ENCODE measurements at regions not wholly inside any gene's neighbourhood (a gene's known extent, or its start where the extent isn't known, plus 50 kb on each side); places are given as distances from the start of the nearest gene placed in this dataset.

GRCh38 chr20:39103732-39104131 is 141.6 kb downstream of the DHX35 start:
- no peak for DNase-seq (ENCODE audit: low read depth)

- DNase-seq (ENCODE audit: low read depth), result no peak
Observed at GRCh38 chr20:39103305-39103704, 141.2 kb downstream of the DHX35 start.

- DNase-seq (ENCODE audit: low read depth), result no peak
Observed at GRCh38 chr20:39101895-39102294, 139.8 kb downstream of the DHX35 start.

GRCh38 chr20:39100691-39101090 is 138.5 kb downstream of the DHX35 start:
- DNase-seq (ENCODE audit: low read depth), result no peak

GRCh38 chr20:39097889-39098288 is 135.7 kb downstream of the DHX35 start:
- DNase-seq (ENCODE audit: low read depth), result no peak

GRCh38 chr20:39095870-39096269 is 133.7 kb downstream of the DHX35 start:
- no peak for DNase-seq (ENCODE audit: low read depth)

- DNase-seq (ENCODE audit: low read depth), result no peak
Observed at GRCh38 chr20:39094391-39094790, 132.2 kb downstream of the DHX35 start.

- no peak for DNase-seq (ENCODE audit: low read depth)
Observed at GRCh38 chr20:39092733-39093410, 130.7 kb downstream of the DHX35 start.

GRCh38 chr20:39090906-39091305 is 128.8 kb downstream of the DHX35 start:
- no peak for DNase-seq (ENCODE audit: low read depth)

GRCh38 chr20:39089797-39090196 is 127.7 kb downstream of the DHX35 start:
- no peak for DNase-seq (ENCODE audit: low read depth)

Measured in amniotic epithelial cell (primary cell).